GM21526 (cell line): ENCODE measurements at regions not wholly inside any gene's neighbourhood (a gene's known extent, or its start where the extent isn't known, plus 50 kb on each side); places are given as distances from the start of the nearest gene placed in this dataset.

ENCODE experiments used
- ATAC-seq: cut with Tn5 transposase; IDR thresholded peaks from one replicate; pipeline ENCODE4 v1.9.1; 2021; ENCODE audit warnings: moderate library complexity; ENCODE audit not compliant: unreplicated experiment, low FRiP score

DNA sequence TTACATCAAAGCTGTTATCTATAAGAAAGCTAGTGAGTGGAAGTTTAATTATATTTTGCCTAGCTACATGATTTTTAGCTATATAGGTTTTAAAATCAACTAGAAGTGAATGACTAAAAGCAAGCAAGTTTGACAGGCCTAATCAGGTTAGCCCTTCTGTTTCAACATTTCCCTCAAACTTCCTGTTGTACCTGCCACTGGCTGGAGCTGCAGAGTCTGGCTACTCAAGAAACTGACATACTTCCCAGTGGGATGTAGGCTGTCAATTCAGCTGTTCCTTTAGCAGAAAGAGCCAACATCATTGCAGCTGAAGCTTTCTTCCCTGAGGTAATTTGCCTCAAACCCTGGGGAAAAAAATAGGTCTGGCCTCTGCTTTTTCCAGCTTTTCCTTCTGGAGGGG is 87.1 kb upstream of the TNR start:
- ATAC-seq: no peak

DNA sequence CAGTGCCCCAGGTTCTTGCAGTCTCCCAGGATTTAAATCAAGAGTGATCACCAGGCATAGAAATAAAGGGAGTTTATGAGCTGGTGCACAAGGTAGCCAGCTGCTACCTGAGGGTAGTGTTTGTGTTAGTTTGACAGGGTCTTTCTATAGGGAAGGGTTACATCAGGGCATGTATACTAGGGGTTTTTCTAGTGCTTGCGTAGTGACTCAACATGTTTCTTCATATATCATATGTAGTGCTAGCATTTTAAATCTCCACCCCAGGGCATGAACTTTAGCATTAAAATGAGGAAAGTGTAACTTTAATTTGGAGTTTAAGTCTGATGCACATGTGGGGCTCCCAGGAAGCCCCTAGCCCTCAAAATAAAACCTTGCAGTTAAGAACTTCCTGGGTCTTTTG is 86.5 kb upstream of the TNR start:
- no peak for ATAC-seq

DNA sequence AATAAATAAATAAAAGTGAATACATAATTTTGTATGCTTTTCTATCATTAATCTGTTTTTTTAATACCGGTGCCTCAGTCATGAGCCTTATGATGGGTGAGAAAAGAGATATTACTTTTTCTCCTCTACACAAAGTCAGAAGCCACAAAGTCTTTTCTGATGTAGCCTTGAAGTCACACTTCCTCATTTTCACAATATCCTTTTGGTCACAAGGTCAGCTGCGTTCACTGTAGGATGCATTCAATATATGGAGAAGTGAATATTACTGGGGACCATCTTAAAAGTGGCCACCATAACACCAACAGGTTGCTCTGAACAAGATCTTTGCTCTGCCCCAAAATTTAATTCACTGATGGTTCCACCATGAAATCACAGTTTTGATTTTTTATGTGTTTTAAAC is 83.3 kb upstream of the TNR start:
- ATAC-seq: peak; percentile 63

DNA sequence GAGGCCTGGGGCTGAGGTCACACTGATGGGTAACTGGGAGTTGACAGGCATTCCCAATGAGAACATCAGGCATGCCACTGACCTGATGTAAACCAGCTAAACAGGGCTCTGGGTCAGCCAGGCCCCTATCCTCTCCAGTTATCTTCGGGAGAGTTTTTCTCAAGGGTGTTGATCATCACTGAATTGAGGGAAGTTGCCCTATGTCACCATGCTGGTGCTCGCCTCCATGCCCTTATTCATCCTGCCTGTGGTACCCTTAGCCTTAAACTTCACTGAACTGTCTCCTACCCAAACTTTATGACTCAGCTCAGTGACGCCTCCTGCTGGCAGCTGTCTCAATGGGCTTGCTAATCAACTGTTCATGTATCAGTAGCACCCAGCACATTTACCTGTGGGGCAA is 80.7 kb upstream of the TNR start:
- ATAC-seq: no peak

DNA sequence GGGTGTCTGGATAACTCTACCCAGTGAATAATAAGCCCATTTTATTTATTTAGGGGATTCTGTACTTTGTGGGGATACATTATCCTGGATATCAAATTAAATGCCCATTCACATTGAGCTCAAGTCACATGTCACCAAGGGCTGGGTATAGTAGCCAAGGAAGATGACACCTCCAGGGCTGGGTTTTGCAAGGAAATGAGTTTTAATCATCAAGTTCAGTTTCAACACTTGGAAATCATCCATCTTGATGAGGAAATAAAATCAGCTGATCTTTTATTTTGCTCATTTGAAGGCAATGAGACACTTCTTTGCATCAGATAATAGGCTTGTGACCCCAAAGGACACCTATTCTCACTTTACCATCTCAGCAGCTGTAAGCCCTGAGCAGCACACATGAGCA is 80.0 kb upstream of the TNR start:
- no peak for ATAC-seq

DNA sequence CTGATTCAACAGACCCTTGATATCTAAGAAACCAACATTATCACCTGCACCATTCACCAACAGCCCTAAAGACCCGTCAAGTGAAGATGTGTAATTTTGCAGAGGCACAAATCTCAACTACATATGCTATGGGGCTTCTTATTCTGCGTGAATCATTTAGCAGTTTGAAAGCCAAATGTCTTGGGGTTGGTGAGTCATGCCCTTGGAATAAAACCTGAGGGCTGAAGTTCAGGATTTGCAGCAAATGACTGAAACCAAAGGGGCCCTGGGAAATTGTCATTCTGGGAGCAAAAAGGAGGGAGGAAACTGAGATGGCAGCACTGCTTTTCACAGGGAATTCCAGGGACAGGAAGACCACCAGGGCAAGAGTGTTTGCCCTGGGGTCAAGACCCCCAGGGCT is 79.2 kb upstream of the TNR start:
- no peak for ATAC-seq

DNA sequence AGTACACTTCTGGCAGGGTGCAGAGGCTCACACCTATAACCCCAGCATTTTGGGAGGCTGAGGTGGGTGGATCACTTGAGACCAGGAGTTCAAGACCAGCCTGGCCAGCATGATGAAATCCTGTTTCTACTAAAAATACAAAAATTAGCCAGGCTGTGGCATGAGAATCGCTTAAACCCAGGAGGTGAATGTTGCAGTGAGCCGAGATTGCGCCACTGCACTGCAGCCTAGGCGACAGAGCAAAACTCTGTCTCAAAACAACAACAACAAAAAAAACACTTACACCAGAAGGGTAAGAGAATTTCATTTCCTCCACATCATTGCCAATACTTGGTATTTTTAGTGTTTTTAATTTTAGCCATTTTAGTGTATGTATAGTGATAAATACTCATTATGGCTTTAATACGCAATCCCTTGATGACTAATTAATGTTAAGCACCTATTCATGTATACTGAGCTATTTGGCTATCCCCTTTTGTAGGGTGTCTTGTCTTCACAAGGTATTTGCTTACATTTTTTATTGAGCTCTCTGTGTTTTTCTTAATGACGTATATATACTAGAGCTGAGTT is 77.1 kb upstream of the TNR start:
- no peak for ATAC-seq

DNA sequence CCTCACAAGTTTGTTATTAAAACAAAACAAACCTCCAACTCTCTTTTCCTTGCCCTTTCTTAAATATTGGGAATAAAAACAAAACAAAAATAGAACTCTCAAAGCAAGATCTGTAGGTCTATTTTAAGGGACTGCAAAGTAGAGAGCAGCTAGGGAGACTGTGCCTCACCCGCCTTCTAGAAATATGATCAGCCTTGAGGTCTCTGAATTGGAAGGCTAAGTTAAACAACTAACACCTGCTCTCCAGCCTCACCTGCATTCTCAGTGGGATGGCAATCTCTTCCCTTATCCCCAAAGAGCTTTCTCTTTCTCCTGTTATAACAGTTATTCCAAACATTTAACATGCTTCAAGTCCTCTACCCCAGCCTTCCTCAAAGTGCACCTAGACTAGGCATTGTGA is 75.5 kb upstream of the TNR start:
- ATAC-seq: no peak

DNA sequence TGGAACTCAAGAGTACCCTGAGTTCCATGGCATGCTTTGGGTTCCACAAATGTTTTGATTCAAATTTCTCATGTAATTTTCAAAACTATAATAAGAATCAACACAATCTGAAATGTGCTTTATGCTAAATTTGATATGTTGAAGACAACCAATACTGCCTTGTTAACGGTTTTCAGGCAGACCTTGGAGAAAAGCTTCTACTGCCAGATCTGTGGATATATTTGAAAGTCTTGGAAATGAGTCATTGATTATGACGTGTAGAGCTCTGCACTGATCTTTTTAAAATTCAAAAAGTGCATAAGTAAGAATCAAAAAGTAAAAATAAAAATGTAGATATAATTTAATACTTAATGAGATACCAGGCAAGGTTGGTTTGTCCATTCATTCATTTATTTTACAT is 74.0 kb upstream of the TNR start:
- ATAC-seq: no peak

DNA sequence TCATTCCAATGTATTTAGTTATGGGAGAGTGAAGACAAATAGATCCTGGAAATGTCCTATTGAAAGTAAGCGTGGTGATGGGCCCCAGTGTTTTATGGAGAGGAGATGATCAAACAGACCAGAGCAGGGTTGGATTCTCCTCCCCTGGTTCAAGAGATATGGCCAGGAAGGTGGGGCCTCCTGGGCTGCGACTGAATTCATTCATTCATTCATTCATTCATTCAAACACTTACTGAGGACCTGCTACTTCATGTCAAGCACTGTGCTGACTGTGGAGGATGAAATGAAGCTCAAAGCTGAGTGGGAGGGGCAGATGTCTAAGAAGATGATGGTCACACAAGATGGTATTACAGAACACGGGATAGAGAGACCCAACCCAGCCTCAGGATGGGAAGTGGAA is 71.5 kb upstream of the TNR start:
- ATAC-seq: no peak

DNA sequence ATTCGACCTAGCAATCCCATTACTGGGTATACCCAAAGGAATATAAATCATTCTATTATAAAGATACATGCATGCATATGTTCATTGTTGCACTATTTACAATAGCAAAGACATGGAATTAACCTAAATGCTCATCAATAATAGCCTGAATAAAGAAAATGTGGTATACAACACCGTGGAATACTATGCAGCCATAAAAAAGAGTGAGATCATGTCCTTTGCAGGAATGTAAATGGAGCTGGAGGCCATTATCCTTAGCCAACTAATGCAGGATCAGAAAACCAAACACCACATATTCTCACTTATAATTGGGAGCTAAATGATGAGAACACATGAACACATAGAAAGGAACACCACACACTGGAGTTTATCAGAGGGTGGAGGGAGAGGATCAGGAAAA is 69.5 kb upstream of the TNR start:
- ATAC-seq: no peak

DNA sequence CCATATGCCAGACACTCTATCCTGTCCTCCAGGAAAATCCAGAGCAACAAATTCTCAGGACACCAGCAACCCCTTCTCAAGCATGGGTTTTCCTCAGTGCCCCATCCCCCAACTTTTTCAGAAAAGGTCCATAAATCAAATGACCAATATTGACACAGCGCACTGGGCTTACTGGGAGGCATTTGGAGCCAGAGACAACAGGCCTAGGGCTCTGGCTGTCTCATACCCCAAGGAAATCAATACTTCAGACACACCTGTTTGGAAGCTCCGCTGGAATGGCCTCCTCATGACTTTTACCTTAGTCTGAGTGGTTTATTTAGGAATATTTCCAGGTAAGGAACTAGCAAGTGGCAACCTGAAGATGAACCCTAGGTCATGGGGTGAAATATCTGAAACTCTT is 66.9 kb upstream of the TNR start:
- ATAC-seq: no peak

DNA sequence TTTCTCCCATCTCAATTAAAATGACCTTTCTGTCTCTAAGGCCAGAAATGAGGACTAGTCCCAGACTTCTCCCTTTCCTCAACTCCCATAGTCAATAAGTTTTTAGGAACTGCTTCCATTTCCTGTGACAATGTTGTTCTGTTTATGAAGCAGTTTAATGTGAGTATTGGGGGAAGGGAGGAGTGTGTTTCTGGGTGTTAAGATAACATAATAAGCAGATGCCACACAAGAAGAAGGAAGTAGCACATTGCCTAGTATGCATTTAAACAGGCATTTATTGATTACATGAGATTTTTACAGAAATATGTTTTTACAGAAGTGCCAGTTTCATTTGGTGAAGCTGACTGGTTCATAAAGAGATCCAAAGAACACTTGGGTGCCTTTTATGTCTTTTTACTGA is 65.6 kb upstream of the TNR start:
- ATAC-seq: no peak

DNA sequence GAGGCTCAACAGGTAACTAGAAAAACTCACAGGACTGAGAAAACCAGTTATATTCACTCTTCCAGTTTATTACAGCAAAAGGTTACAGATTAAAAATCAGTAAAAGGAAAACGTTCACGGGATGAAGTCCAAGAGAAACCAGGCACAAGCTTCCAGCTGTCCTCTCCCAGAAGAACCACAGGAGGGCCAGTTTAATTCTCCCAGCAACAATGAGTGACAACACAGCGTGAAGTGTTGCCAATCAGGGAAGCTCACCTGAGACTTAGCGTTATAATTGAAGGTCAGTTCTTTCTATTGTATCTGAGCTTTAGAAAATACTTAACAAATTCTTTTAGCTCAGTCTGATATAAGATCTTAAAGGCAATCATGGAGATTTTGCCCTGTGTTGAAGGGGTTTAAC is 65.2 kb upstream of the TNR start:
- ATAC-seq: no peak

DNA sequence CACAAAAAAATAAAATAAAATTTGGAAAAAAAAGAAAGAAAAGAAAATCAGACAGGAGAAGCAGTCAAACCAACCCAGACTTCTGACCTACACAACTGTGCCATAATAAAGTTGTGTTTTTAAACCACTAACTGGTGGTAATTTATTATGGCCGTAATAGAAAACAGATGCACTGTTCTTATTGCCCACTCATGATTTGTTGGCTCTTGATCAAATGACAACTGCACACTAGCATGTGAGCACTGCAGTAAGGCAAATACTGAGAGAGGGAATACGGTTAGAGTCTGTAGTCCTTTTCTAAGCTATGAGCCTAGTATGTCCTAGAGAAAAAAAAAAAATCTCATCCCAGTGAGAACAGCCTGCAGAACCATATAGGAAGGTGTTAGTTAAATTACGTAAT is 61.2 kb upstream of the TNR start:
- no peak for ATAC-seq

DNA sequence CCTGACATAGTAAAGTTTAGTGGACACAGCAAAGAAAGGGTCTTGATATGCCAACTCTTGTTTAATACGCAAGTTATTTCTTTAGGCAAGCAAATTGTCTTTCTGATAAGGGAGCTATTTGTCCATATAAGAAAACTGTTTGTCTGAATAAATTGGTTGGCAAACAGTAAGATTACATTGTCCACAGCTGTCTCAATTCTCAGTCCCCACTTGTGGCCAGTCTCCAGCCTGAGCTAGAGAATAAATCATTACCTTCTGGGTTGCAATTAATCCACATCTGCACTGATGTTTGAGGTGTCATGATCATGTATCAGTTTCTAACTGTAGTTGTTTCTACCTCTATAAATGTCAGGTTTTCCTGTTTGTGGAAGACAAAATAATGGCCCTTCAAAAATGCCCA is 60.0 kb upstream of the TNR start:
- no peak for ATAC-seq

DNA sequence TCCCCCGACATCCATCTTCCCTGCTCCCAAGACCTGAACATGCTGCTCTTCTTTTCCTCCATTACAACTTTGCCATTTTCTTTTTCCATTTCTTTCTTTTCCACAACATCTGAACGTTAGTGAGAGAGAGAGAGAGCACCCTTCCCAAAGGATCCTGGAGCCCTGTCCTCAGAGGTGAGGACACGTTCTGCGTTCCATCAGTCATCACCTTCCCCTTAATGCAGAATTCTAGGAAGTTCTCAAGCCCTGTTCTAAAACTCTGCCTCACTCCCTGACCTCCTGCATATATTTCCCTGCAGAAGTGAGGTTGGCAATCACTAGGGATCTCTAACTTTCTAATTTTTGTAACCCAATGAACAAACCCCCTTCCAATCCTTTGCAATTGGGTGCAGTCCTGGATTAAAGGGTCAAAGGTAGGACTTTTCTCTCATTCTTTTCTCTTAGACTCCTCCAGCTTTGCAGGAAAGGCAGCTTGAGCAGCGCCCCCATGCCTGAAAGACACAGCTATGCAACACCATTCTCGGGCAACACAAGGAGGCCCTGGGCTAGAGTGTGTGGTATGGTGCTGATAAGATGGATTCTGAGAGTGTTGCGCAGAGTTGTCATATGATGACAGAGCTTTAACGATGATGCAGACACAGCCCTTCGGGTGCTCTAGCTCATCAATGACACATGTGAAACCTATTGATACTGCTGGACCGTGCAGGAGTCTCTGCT is 59.2 kb upstream of the TNR start:
- no peak for ATAC-seq

DNA sequence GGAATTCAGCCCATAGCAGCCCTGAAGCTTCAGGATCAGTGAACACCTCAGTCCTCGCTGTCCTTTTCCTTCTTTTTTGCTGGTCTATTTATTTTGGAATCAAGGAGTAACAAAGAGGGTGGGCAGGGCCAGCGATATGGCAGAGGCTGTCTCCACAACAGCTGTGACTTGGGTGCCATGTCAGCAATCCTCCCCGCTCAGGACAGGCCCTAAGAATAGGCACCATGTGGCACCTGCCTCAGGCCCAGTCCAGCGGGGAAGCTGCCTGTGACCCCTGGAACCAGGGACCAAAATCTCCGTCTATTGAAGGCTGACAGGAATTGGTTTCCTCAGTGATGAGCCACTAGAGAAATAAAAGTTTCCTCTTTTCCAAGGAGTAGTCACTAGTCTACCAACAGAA is 58.6 kb upstream of the TNR start:
- no peak for ATAC-seq

DNA sequence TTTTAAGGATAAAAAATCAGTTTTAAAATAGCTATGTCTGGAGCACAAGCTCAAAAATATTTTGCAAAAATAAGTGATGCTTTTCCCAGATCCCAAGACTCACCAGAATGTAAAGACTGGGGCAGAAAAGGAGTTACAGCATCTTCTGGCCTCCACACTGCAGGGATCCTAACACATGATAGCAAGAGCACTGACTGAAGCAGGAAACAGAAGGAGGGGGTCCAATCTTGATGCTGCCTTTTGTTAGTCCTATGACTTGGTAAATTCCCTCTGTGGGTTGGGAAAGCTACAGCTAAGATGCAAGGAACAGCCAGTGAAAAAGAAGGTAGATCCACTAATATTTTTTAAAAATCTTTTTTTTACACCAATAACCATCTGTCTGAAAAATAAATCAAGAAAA is 54.2 kb upstream of the TNR start:
- no peak for ATAC-seq

DNA sequence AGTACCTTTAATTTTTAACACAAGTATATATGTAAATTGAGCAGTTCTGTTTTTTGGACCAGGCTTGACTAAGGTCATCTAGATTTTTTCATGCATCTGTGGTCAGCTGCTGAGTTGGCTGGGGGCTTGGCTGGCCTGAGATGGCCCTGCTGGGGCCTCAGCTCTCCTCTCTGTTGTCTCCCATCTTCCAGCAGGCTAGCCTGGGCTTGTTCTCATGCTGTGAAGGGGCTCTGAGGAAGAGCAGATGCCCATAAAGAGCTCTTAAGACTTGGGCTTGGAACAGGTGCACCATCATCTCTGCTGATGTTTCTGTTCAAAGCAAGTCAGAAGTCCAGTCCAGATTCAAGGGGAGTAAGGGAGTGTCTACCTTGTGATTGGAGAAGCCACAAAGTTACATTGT is 51.2 kb upstream of the TNR start:
- ATAC-seq: no peak

DNA sequence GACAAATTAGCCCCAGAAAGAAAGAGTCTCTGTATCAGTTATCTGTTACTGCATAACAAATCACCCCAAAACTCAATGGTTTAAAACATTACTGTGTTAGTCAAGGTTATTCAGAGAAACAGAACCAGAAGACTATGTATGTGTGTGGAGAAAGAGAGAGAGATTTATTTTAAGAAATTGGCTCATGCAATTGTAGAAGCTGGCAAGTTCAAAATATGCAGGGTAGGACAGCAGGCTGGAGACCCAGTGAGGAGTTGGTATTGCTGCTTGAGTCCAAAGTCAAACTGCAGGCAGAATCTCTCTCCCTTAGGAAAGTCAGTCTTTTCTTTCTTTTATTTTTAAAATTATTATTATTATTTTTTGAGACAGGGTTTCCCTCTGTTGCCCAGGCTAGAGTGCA is 50.2 kb upstream of the TNR start:
- no peak for ATAC-seq
